ENCODE measurements at regions not wholly inside any gene's neighbourhood (a gene's known extent, or its start where the extent isn't known, plus 50 kb on each side); places are given as distances from the start of the nearest gene placed in this dataset.
"Not testable (repeated sequence)": the region's sequence is repeated elsewhere in the genome, so short reads cannot be mapped to it uniquely, and the experiment has no call there.

GRCh38 chr14:28831126-28831525 lies 64.5 kb downstream of the FOXG1 start:
- BruUV-seq (replicated peaks): no TSS peak
- ChIA-PET POLR2A (no interaction called here), CTCF (no interaction called here)
- Mint-ChIP-seq H3K9me3 (ENCODE audit: unreplicated experiment) (no peaks in the 10 kb centered on the region), H3K27ac (ENCODE audit: low read depth, unreplicated experiment) (no peak overlapping the region), H3K4me1 (ENCODE audit: insufficient read depth, unreplicated experiment) (no peaks in the 10 kb centered on the region), H3K36me3 (ENCODE audit: insufficient read depth, unreplicated experiment) (no peaks in the 10 kb centered on the region), H3K4me3 (ENCODE audit: unreplicated experiment) (no peak overlapping the region), H3K27me3 (ENCODE audit: insufficient read depth, unreplicated experiment) (peaks cover 90% of the 10 kb centered on the region)
- intact Hi-C loops (cut with micrococcal nuclease): no loop called here
- no peak for DNase-seq (ENCODE audit: unreplicated experiment)
- no peak for TF ChIP-seq CTCF (IDR thresholded peaks at IDR 0.05; ENCODE audit: unreplicated experiment)

- H3K4me3 Mint-ChIP-seq (ENCODE audit: unreplicated experiment); intact Hi-C loops (cut with micrococcal nuclease); CTCF ChIA-PET; DNase-seq (ENCODE audit: unreplicated experiment); H3K36me3 Mint-ChIP-seq (ENCODE audit: insufficient read depth, unreplicated experiment); POLR2A ChIA-PET; H3K9me3 Mint-ChIP-seq (ENCODE audit: unreplicated experiment); H3K27ac Mint-ChIP-seq (ENCODE audit: low read depth, unreplicated experiment); H3K4me1 Mint-ChIP-seq (ENCODE audit: insufficient read depth, unreplicated experiment); BruUV-seq (replicated peaks): not testable (repeated sequence)
- peaks cover 87% of the 10 kb centered on the region for H3K27me3 Mint-ChIP-seq (ENCODE audit: insufficient read depth, unreplicated experiment)
These were observed 76.0 kb downstream of the FOXG1 start for GRCh38 chr14:28842569-28842968.

GRCh38 chr14:28867571-28867970 lies 101.0 kb downstream of the FOXG1 start:
- BruUV-seq (replicated peaks): no TSS peak
- CTCF ChIA-PET: no interaction called here
- Mint-ChIP-seq H3K4me3 (ENCODE audit: unreplicated experiment) (no peak overlapping the region), H3K27ac (ENCODE audit: low read depth, unreplicated experiment) (no peak overlapping the region), H3K9me3 (ENCODE audit: unreplicated experiment) (no peaks in the 10 kb centered on the region), H3K4me1 (ENCODE audit: insufficient read depth, unreplicated experiment) (peaks cover 5% of the 10 kb centered on the region), H3K27me3 (ENCODE audit: insufficient read depth, unreplicated experiment) (peaks cover 78% of the 10 kb centered on the region), H3K36me3 (ENCODE audit: insufficient read depth, unreplicated experiment) (no peaks in the 10 kb centered on the region)
- no peak for TF ChIP-seq CTCF (IDR thresholded peaks at IDR 0.05; ENCODE audit: unreplicated experiment)
- DNase-seq (ENCODE audit: unreplicated experiment): no peak
- POLR2A ChIA-PET: no interaction called here
- intact Hi-C loops (cut with micrococcal nuclease): no loop called here

- no peak for TF ChIP-seq CTCF (IDR thresholded peaks at IDR 0.05; ENCODE audit: unreplicated experiment)
- POLR2A ChIA-PET: no interaction called here
- Mint-ChIP-seq H3K9me3 (ENCODE audit: unreplicated experiment) (no peaks in the 10 kb centered on the region), H3K36me3 (ENCODE audit: insufficient read depth, unreplicated experiment) (no peaks in the 10 kb centered on the region), H3K27me3 (ENCODE audit: insufficient read depth, unreplicated experiment) (peaks cover 75% of the 10 kb centered on the region), H3K27ac (ENCODE audit: low read depth, unreplicated experiment) (no peak overlapping the region), H3K4me3 (ENCODE audit: unreplicated experiment) (no peak overlapping the region), H3K4me1 (ENCODE audit: insufficient read depth, unreplicated experiment) (peaks cover 5% of the 10 kb centered on the region)
- no peak for DNase-seq (ENCODE audit: unreplicated experiment)
- BruUV-seq (replicated peaks): no TSS peak
- CTCF ChIA-PET: interaction anchor here (0.6 to 0.8 kb wide), 2 partner anchors 182 to 1398 kb away, joined by 3 read pairs; no protein-coding TSS in a partner anchor
- intact Hi-C loops (cut with micrococcal nuclease): no loop called here
These were observed 103.5 kb downstream of the FOXG1 start for GRCh38 chr14:28870033-28870564.

GRCh38 chr14:28875934-28876571 lies 109.5 kb downstream of the FOXG1 start:
- H3K27me3 Mint-ChIP-seq (ENCODE audit: insufficient read depth, unreplicated experiment): peaks cover 81% of the 10 kb centered on the region
- no peak for TF ChIP-seq CTCF (IDR thresholded peaks at IDR 0.05; ENCODE audit: unreplicated experiment)
- no peaks in the 10 kb centered on the region for H3K4me1 Mint-ChIP-seq (ENCODE audit: insufficient read depth, unreplicated experiment)
- no peak for DNase-seq (ENCODE audit: unreplicated experiment)
- no TSS peak for BruUV-seq (replicated peaks)
- no peak overlapping the region for H3K4me3 Mint-ChIP-seq (ENCODE audit: unreplicated experiment)
- H3K9me3 Mint-ChIP-seq (ENCODE audit: unreplicated experiment): no peaks in the 10 kb centered on the region
- POLR2A ChIA-PET: no interaction called here
- H3K27ac Mint-ChIP-seq (ENCODE audit: low read depth, unreplicated experiment): no peak overlapping the region
- H3K36me3 Mint-ChIP-seq (ENCODE audit: insufficient read depth, unreplicated experiment): no peaks in the 10 kb centered on the region
- CTCF ChIA-PET: no interaction called here
- intact Hi-C loops (cut with micrococcal nuclease): no loop called here
